ENCODE measurements at regions not wholly inside any gene's neighbourhood (a gene's known extent, or its start where the extent isn't known, plus 50 kb on each side); places are given as distances from the start of the nearest gene placed in this dataset.

DNA sequence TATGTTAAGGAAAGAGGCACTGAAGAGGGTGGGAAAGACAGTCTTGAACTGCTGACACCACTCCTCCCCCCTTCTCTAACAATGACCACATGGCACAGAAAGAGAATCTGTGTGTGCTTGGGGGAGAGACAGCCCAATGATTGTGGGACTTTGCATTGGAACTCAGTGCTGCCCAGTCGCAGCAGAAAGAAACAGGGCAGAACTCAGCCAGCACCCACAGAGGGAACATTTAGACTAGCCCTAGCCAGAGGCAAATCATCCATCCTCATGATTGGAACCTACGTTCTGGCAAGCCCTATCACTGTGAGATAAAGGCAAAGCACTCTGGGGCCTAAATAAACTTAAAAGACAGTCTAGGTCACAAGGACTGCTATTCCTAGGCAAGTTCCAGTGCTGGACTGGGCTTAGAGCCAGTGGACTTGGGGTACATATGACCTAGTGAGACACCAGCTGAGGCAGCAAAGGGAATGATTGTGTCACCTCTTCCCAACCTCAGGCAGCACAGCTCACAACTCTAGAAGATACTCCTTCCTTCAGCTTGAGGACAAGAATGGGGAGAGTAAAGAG lies 132.8 kb upstream of the S100G start:
- Mint-ChIP-seq H3K27me3 (no peaks in the 10 kb centered on the region), H3K9me3 (ENCODE audit: low read depth) (peaks cover 21% of the 10 kb centered on the region), H3K27ac (no peak overlapping the region), H3K4me3 (ENCODE audit: low read depth) (no peak overlapping the region), H3K36me3 (ENCODE audit: insufficient read depth) (peaks cover 16% of the 10 kb centered on the region), H3K4me1 (ENCODE audit: low read depth) (peaks cover 20% of the 10 kb centered on the region)
- TF ChIP-seq, protein P1, sequence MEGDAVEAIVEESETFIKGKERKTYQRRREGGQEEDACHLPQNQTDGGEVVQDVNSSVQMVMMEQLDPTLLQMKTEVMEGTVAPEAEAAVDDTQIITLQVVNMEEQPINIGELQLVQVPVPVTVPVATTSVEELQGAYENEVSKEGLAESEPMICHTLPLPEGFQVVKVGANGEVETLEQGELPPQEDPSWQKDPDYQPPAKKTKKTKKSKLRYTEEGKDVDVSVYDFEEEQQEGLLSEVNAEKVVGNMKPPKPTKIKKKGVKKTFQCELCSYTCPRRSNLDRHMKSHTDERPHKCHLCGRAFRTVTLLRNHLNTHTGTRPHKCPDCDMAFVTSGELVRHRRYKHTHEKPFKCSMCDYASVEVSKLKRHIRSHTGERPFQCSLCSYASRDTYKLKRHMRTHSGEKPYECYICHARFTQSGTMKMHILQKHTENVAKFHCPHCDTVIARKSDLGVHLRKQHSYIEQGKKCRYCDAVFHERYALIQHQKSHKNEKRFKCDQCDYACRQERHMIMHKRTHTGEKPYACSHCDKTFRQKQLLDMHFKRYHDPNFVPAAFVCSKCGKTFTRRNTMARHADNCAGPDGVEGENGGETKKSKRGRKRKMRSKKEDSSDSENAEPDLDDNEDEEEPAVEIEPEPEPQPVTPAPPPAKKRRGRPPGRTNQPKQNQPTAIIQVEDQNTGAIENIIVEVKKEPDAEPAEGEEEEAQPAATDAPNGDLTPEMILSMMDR (IDR thresholded peaks at IDR 0.05; ENCODE audit: unreplicated experiment) = no peak
- DNase-seq (ENCODE audit: low spot score, unreplicated experiment) = no peak

DNA sequence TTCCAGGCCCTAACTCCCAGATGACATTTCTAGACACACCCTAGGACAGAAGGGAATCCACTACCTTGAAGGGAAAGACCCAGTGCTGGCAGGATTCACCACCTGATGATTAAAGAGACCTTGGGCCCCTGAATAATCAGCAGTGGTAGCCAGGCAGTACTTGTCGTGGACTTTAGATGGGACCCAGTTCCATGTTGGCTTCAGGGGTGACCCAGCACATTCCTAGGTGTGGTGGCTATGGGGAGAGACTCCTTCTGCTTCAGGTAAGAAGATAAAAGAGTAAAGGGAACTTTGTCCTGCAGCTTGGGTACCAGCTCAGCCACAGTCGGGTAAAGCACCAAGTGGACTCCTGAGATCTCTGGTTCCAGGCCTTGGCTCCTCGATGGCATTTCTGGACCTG lies 131.8 kb upstream of the S100G start:
- no peak for DNase-seq (ENCODE audit: low spot score, unreplicated experiment)
- no peaks in the 10 kb centered on the region for H3K27me3 Mint-ChIP-seq
- H3K27ac Mint-ChIP-seq = no peak overlapping the region
- peaks cover 10% of the 10 kb centered on the region for H3K4me1 Mint-ChIP-seq (ENCODE audit: low read depth)
- no peak overlapping the region for H3K4me3 Mint-ChIP-seq (ENCODE audit: low read depth)
- H3K36me3 Mint-ChIP-seq (ENCODE audit: insufficient read depth) = peaks cover 16% of the 10 kb centered on the region
- TF ChIP-seq, protein P1 (IDR thresholded peaks at IDR 0.05; ENCODE audit: unreplicated experiment) = no peak
- peaks cover 21% of the 10 kb centered on the region for H3K9me3 Mint-ChIP-seq (ENCODE audit: low read depth)

DNA sequence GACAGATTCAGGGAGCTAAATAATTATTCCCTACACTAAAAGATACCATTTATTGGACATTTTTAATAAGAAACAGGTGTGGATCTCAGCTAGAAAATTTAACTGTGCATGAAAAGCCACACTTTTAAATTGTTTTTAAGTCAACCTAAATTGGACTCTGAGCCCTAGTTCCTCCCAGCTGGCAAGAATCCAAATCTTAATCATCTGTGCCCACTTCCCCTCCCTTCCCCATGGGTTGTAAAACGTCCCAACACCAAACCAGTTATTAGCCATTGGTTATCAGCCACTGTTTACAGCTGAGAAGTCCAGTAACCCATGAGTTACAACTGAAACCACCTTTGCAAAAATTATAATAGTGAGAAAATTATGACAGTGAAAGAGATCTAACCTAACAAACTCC lies 125.6 kb upstream of the S100G start:
- no peak overlapping the region for H3K4me3 Mint-ChIP-seq (ENCODE audit: low read depth)
- TF ChIP-seq, protein P1 (IDR thresholded peaks at IDR 0.05; ENCODE audit: unreplicated experiment) = no peak
- DNase-seq (ENCODE audit: low spot score, unreplicated experiment) = no peak
- H3K36me3 Mint-ChIP-seq (ENCODE audit: insufficient read depth) = peaks cover 21% of the 10 kb centered on the region
- H3K9me3 Mint-ChIP-seq (ENCODE audit: low read depth) = peaks cover 23% of the 10 kb centered on the region
- no peaks in the 10 kb centered on the region for H3K27me3 Mint-ChIP-seq
- no peak overlapping the region for H3K27ac Mint-ChIP-seq
- H3K4me1 Mint-ChIP-seq (ENCODE audit: low read depth) = peaks cover 2% of the 10 kb centered on the region

DNA sequence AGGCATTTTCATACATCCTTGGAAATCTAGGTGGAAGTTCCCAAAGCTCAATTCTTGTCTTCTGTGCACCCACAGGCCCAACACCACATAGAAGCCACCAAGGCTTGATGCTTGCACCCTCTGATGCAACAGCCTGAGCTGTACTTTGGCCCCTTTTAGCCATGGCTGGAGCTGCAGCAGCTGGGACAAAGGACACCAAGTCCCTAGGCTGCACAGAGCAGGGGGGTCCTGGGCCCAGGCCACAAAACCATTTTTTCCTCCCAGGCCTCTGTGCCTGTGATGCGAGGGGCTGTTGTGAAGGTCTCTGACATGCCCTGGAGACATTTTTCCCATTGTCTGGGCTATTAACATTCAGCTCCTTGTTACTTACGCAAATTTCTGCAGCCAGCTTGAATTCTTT lies 124.0 kb upstream of the S100G start:
- Mint-ChIP-seq H3K4me1 (ENCODE audit: low read depth) (no peaks in the 10 kb centered on the region), H3K36me3 (ENCODE audit: insufficient read depth) (peaks cover 15% of the 10 kb centered on the region), H3K4me3 (ENCODE audit: low read depth) (no peak overlapping the region), H3K9me3 (ENCODE audit: low read depth) (peaks cover 16% of the 10 kb centered on the region), H3K27ac (no peak overlapping the region), H3K27me3 (no peaks in the 10 kb centered on the region)
- DNase-seq (ENCODE audit: low spot score, unreplicated experiment) = no peak
- TF ChIP-seq, protein P1 (IDR thresholded peaks at IDR 0.05; ENCODE audit: unreplicated experiment) = no peak

DNA sequence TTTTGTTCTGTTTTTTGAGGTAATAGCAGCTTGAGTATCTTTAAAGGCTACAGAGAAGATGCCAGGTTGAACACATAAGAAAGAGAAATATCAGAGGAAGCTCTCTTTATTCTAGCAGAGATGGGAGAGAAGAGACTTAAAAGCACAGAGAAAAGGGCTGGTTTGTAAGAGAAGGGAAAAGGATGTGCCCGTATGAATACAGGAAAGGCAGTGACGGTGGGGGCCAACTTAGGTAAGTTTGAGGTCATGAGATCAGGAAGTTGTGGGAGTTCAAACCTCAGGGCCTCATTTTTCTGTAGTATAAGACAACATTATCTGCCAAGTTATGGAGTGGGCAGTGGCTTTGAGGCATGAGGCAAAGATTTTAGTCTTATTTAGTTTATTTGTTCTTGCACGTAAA lies 121.3 kb upstream of the S100G start:
- no peak for DNase-seq (ENCODE audit: low spot score, unreplicated experiment)
- no peak overlapping the region for H3K4me3 Mint-ChIP-seq (ENCODE audit: low read depth)
- TF ChIP-seq, protein P1 (IDR thresholded peaks at IDR 0.05; ENCODE audit: unreplicated experiment) = no peak
- no peaks in the 10 kb centered on the region for H3K27me3 Mint-ChIP-seq
- peaks cover 11% of the 10 kb centered on the region for H3K9me3 Mint-ChIP-seq (ENCODE audit: low read depth)
- H3K27ac Mint-ChIP-seq = no peak overlapping the region
- H3K36me3 Mint-ChIP-seq (ENCODE audit: insufficient read depth) = peaks cover 17% of the 10 kb centered on the region
- H3K4me1 Mint-ChIP-seq (ENCODE audit: low read depth) = no peaks in the 10 kb centered on the region

Measured in progenitor cell of endocrine pancreas (in vitro differentiated cells).